DOHH2 (cell line): ENCODE measurements at regions not wholly inside any gene's neighbourhood (a gene's known extent, or its start where the extent isn't known, plus 50 kb on each side); places are given as distances from the start of the nearest gene placed in this dataset.

Source experiments
- CTCF ChIP-seq: fragments of 200-600 bp; sonication (generic); IDR thresholded peaks from one replicate; pipeline ENCODE4 v1.5.1; 2014; ENCODE audit warnings: antibody characterized with exemption, mild to moderate bottlenecking, low read depth, low read length; ENCODE audit not compliant: poor library complexity, severe bottlenecking
- EZH2phosphoT487 ChIP-seq: fragments of 200-600 bp; sonication (generic); IDR thresholded peaks from 2 replicates; pipeline ENCODE4 v1.6.1; 2017; ENCODE audit warnings: borderline replicate concordance, mild to moderate bottlenecking, antibody characterized with exemption, low read length, moderate library complexity, mixed read lengths

GRCh38 chr13:81582381-81582780 lies 1241.5 kb upstream of the SPRY2 start:
- TF ChIP-seq CTCF: no peak
- TF ChIP-seq EZH2phosphoT487: no peak
